ENCODE measurements at regions not wholly inside any gene's neighbourhood (a gene's known extent, or its start where the extent isn't known, plus 50 kb on each side); places are given as distances from the start of the nearest gene placed in this dataset.

DNA sequence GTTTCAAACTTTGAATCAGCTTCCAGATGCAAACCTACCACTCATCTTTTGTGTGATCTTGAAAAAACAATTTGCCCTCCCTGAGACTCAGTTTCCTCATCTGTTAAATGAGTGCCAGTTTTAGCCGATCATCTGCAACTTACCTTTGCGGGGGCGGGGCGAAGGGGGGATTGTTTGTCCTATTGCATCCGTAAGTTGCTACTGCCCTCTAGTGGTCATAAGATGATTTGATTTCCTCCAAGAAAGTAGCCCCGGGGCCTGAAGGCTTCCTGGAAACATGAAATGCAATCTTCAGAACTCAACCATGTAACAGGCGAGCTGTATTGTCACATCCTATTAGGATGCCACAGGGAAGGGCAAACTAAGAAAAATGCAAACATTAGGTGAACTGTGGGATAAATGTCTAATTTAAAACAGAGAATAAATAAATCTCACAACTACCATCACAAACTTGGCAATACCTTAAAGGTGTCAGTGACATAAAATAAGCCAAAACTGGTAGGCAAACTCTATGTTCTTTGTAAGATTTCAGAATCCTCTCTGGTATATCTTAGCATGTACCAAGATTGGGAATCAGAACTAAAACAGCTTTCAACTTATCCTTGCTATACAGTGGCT, 63.5 kb upstream of the CLDN18 start (continued):
- TF ChIP-seq, protein P1, sequence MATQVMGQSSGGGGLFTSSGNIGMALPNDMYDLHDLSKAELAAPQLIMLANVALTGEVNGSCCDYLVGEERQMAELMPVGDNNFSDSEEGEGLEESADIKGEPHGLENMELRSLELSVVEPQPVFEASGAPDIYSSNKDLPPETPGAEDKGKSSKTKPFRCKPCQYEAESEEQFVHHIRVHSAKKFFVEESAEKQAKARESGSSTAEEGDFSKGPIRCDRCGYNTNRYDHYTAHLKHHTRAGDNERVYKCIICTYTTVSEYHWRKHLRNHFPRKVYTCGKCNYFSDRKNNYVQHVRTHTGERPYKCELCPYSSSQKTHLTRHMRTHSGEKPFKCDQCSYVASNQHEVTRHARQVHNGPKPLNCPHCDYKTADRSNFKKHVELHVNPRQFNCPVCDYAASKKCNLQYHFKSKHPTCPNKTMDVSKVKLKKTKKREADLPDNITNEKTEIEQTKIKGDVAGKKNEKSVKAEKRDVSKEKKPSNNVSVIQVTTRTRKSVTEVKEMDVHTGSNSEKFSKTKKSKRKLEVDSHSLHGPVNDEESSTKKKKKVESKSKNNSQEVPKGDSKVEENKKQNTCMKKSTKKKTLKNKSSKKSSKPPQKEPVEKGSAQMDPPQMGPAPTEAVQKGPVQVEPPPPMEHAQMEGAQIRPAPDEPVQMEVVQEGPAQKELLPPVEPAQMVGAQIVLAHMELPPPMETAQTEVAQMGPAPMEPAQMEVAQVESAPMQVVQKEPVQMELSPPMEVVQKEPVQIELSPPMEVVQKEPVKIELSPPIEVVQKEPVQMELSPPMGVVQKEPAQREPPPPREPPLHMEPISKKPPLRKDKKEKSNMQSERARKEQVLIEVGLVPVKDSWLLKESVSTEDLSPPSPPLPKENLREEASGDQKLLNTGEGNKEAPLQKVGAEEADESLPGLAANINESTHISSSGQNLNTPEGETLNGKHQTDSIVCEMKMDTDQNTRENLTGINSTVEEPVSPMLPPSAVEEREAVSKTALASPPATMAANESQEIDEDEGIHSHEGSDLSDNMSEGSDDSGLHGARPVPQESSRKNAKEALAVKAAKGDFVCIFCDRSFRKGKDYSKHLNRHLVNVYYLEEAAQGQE (tag by site-specific recombination; IDR thresholded peaks at IDR 0.05) = no peak
- TF ChIP-seq, protein P2, sequence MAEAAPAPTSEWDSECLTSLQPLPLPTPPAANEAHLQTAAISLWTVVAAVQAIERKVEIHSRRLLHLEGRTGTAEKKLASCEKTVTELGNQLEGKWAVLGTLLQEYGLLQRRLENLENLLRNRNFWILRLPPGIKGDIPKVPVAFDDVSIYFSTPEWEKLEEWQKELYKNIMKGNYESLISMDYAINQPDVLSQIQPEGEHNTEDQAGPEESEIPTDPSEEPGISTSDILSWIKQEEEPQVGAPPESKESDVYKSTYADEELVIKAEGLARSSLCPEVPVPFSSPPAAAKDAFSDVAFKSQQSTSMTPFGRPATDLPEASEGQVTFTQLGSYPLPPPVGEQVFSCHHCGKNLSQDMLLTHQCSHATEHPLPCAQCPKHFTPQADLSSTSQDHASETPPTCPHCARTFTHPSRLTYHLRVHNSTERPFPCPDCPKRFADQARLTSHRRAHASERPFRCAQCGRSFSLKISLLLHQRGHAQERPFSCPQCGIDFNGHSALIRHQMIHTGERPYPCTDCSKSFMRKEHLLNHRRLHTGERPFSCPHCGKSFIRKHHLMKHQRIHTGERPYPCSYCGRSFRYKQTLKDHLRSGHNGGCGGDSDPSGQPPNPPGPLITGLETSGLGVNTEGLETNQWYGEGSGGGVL (tag by site-specific recombination; IDR thresholded peaks at IDR 0.05) = no peak
- TF ChIP-seq, protein P3, sequence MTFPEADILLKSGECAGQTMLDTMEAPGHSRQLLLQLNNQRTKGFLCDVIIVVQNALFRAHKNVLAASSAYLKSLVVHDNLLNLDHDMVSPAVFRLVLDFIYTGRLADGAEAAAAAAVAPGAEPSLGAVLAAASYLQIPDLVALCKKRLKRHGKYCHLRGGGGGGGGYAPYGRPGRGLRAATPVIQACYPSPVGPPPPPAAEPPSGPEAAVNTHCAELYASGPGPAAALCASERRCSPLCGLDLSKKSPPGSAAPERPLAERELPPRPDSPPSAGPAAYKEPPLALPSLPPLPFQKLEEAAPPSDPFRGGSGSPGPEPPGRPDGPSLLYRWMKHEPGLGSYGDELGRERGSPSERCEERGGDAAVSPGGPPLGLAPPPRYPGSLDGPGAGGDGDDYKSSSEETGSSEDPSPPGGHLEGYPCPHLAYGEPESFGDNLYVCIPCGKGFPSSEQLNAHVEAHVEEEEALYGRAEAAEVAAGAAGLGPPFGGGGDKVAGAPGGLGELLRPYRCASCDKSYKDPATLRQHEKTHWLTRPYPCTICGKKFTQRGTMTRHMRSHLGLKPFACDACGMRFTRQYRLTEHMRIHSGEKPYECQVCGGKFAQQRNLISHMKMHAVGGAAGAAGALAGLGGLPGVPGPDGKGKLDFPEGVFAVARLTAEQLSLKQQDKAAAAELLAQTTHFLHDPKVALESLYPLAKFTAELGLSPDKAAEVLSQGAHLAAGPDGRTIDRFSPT (tag by site-specific recombination; IDR thresholded peaks at IDR 0.05) = no peak

DNA sequence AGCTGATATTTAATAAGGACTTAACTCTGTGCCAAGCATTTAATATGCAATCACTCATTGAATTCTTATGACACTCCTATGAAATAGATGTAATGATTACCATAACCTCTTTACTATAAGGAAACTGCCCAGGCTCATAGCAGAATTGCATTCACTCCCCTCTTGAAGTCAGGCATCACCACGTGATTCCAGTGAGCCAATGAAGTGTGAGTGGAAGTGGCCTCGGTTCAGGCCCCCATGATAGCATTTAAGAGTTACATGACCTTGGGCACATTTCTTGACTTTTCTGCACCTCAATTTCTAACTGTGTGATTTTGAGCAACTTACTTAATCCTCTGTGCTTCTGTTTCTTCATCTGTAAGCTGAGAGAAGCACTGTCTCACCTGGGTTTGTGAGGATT, 62.8 kb upstream of the CLDN18 start:
- no peaks in the 10 kb centered on the region for H3K36me3 ChIP-seq (ENCODE audit: control insufficient read depth in 2 of 2, insufficient read depth in 1 of 2, low read length in 2 of 2)
- POLR2A ChIA-PET = no interaction called here
- CTCF ChIA-PET = interaction anchor here (0.7 to 2.1 kb wide), 7 partner anchors 9 to 841 kb away, joined by 3 to 11 read pairs (median 6); no protein-coding TSS in a partner anchor
- TF ChIP-seq ZNF624 (tag by site-specific recombination; IDR thresholded peaks at IDR 0.05) = no peak
- TF ChIP-seq, protein P4, sequence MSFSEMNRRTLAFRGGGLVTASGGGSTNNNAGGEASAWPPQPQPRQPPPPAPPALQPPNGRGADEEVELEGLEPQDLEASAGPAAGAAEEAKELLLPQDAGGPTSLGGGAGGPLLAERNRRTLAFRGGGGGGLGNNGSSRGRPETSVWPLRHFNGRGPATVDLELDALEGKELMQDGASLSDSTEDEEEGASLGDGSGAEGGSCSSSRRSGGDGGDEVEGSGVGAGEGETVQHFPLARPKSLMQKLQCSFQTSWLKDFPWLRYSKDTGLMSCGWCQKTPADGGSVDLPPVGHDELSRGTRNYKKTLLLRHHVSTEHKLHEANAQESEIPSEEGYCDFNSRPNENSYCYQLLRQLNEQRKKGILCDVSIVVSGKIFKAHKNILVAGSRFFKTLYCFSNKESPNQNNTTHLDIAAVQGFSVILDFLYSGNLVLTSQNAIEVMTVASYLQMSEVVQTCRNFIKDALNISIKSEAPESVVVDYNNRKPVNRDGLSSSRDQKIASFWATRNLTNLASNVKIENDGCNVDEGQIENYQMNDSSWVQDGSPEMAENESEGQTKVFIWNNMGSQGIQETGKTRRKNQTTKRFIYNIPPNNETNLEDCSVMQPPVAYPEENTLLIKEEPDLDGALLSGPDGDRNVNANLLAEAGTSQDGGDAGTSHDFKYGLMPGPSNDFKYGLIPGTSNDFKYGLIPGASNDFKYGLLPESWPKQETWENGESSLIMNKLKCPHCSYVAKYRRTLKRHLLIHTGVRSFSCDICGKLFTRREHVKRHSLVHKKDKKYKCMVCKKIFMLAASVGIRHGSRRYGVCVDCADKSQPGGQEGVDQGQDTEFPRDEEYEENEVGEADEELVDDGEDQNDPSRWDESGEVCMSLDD (tag by site-specific recombination; IDR thresholded peaks at IDR 0.05) = no peak
- TF ChIP-seq ZNF626 (tag by site-specific recombination; IDR thresholded peaks at IDR 0.05) = no peak
- TF ChIP-seq, protein P5, sequence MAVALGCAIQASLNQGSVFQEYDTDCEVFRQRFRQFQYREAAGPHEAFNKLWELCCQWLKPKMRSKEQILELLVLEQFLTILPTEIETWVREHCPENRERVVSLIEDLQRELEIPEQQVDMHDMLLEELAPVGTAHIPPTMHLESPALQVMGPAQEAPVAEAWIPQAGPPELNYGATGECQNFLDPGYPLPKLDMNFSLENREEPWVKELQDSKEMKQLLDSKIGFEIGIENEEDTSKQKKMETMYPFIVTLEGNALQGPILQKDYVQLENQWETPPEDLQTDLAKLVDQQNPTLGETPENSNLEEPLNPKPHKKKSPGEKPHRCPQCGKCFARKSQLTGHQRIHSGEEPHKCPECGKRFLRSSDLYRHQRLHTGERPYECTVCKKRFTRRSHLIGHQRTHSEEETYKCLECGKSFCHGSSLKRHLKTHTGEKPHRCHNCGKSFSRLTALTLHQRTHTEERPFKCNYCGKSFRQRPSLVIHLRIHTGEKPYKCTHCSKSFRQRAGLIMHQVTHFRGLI (tag by site-specific recombination; IDR thresholded peaks at IDR 0.05) = no peak
- no peak for TF ChIP-seq REPIN1 (tag by site-specific recombination; IDR thresholded peaks at IDR 0.05; ENCODE audit: low read depth)
- TF ChIP-seq, protein P6, sequence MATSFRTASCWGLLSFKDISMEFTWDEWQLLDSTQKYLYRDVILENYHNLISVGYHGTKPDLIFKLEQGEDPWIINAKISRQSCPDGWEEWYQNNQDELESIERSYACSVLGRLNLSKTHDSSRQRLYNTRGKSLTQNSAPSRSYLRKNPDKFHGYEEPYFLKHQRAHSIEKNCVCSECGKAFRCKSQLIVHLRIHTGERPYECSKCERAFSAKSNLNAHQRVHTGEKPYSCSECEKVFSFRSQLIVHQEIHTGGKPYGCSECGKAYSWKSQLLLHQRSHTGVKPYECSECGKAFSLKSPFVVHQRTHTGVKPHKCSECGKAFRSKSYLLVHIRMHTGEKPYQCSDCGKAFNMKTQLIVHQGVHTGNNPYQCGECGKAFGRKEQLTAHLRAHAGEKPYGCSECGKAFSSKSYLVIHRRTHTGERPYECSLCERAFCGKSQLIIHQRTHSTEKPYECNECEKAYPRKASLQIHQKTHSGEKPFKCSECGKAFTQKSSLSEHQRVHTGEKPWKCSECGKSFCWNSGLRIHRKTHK (tag by site-specific recombination; IDR thresholded peaks at IDR 0.05) = no peak
- TF ChIP-seq ZNF549 (tag by site-specific recombination; IDR thresholded peaks at IDR 0.05) = no peak
- TF ChIP-seq ZNF776 (tag by site-specific recombination; IDR thresholded peaks at IDR 0.05; ENCODE audit: borderline replicate concordance) = no peak
- TF ChIP-seq, protein P7, sequence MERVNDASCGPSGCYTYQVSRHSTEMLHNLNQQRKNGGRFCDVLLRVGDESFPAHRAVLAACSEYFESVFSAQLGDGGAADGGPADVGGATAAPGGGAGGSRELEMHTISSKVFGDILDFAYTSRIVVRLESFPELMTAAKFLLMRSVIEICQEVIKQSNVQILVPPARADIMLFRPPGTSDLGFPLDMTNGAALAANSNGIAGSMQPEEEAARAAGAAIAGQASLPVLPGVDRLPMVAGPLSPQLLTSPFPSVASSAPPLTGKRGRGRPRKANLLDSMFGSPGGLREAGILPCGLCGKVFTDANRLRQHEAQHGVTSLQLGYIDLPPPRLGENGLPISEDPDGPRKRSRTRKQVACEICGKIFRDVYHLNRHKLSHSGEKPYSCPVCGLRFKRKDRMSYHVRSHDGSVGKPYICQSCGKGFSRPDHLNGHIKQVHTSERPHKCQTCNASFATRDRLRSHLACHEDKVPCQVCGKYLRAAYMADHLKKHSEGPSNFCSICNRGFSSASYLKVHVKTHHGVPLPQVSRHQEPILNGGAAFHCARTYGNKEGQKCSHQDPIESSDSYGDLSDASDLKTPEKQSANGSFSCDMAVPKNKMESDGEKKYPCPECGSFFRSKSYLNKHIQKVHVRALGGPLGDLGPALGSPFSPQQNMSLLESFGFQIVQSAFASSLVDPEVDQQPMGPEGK (tag by site-specific recombination; IDR thresholded peaks at IDR 0.05) = no peak
- TF ChIP-seq ZNF37A (tag by site-specific recombination; IDR thresholded peaks at IDR 0.05) = no peak
- TF ChIP-seq ZNF426 (tag by site-specific recombination; IDR thresholded peaks at IDR 0.05) = no peak
- TF ChIP-seq GFI1B (tag by site-specific recombination; IDR thresholded peaks at IDR 0.05) = no peak
- TF ChIP-seq, protein P8, sequence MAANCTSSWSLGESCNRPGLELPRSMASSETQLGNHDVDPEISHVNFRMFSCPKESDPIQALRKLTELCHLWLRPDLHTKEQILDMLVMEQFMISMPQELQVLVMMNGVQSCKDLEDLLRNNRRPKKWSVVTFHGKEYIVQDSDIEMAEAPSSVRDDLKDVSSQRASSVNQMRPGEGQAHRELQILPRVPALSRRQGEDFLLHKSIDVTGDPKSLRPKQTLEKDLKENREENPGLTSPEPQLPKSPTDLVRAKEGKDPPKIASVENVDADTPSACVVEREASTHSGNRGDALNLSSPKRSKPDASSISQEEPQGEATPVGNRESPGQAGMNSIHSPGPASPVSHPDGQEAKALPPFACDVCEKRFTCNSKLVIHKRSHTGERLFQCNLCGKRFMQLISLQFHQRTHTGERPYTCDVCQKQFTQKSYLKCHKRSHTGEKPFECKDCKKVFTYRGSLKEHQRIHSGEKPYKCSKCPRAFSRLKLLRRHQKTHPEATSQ (tag by site-specific recombination; IDR thresholded peaks at IDR 0.05) = no peak
- TF ChIP-seq ZNF600 (tag by site-specific recombination; IDR thresholded peaks at IDR 0.05) = no peak
- no peaks in the 10 kb centered on the region for H3K9me3 ChIP-seq (ENCODE audit: control insufficient read depth, insufficient read depth, low read depth, low read length)
- H3K27ac ChIP-seq (ENCODE audit: extremely low read depth, low read depth, low read length) = no peak overlapping the region
- no peaks in the 10 kb centered on the region for H3K4me1 ChIP-seq (ENCODE audit: control insufficient read depth, insufficient read depth, low read length)
- no peak overlapping the region for H3K4me3 ChIP-seq (ENCODE audit: low read depth, low read length)

Data from HEK293 (cell line).